ENCODE measurements at regions not wholly inside any gene's neighbourhood (a gene's known extent, or its start where the extent isn't known, plus 50 kb on each side); places are given as distances from the start of the nearest gene placed in this dataset.
A peak's percentile ranks its signal among the peaks of the same experiment; 100 is the strongest.
"Not testable (repeated sequence)": the region's sequence is repeated elsewhere in the genome, so short reads cannot be mapped to it uniquely, and the experiment has no call there.

DNA sequence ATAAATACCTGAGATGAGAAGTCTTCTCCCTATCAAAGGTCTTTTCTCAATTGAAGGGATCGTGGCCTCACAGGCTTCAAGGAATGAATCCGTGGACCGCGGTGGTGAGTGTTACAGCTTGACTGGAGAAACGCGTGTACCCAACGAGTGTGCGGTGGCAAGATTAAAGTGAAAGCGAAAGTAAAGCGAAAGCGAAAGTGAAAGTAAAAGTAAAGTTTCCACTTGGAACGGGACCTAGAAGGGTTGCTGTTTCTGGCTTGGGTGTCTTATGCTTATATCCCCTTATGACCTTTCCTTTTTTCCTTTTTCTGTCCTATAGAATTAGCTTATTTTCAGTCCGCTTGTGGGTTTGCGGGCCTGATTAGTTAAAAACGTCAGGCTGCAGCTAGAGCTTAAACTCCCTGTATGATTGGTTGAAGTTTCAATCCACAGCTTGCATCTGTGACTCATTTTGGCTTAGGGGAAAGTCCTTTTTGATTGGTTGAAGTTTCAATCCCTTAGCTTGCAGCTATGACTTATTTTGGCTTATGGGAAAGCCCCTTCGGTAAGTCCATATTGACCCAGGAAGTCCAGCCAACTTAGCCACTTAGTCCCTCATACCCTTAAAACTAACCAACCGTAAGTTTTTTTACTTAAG, 924.3 kb upstream of the CDH10 start:
- peak; percentile 42 for DNase-seq

DNA sequence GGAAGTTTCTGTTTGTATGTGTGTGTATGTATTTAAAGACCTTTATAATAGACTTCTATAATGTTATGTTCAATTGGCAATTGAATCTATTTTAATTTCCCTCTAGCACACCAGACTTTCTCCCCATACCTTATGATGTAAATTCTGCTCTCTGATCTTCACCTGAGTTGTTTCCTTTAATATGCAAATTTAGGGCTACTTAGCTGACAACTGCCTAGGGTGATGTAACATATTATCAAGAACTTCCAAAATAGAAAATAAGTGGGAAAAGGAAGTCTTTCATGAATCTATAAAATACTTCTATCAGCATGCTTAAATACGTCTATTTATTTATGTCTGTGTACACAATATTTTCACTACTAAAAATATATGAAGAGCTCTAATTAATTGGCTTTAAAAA, 923.5 kb upstream of the CDH10 start:
- DNase-seq = no peak

- DNase-seq = no peak
Observed at GRCh38 chr5:25567881-25568280, 923.1 kb upstream of the CDH10 start.

GRCh38 chr5:25562656-25563055, 917.9 kb upstream of the CDH10 start:
- DNase-seq = no peak

DNA sequence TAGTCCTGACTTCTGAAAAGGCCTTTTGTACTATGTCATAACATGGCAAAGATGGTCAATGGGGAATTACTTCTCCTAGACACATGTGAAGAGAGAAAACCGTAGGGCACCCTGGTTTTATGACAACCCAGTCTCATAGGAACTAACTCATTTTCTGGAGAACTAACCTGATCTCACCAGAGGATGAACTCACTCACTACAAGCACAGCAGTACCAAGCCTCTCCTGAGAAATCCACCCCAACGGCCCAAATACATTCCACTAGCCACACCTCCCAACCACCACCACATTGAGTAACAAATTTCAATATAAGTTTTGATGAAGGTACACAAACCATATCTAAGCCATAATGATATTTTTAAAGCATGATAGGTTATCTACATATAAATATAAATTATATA, 909.3 kb upstream of the CDH10 start:
- peak; percentile 2 for DNase-seq

- DNase-seq = peak; percentile 41
Observed at GRCh38 chr5:25552871-25553481, 908.2 kb upstream of the CDH10 start.

DNA sequence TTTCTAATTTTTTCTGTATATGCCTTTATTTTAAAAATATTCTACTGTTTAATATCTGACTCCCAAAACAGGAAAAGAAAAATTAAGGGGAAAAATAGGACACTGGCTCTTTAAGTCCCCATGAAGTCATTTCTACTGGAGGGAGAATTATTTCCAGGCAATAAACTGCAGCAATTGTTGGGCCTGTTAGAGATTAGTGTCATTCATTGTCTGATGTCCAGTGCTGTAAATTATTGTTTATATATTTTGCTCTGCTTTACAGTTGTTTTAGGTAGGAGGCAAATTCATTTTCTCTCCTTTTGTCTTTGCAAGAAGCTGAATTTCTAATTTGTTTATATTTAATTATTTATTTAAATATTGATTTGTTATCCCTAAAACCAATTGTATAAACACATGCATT, 906.0 kb upstream of the CDH10 start:
- DNase-seq = peak; percentile 32

DNA sequence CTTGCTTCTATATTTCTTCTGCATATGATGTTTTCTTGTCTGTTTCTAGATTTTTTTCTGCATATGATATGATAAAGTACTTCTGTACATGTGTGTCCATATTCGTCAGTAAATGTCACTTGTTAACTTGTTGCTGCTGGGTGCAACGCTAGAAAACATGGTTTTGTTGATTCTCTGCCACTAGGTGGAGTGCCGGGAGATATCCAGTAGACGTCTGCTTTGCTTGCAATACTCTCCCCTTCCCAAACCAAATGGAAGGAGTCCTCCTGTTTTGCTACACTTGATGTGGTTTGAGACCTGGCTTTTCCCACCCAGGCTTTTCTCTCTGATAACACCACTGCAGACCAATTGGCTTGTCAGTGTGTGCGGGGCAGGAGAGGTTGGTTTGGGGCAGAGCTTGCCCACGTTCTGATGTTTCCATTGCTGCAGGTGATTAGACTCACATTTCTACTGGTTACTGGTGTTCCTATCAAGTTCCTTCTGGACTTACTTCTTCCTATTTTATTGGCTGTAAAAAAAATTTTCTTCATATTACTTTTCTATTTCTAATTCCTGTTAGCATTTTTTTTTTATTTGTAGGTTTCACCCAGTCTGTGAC, 900.0 kb upstream of the CDH10 start:
- DNase-seq = peak; percentile 69

DNA sequence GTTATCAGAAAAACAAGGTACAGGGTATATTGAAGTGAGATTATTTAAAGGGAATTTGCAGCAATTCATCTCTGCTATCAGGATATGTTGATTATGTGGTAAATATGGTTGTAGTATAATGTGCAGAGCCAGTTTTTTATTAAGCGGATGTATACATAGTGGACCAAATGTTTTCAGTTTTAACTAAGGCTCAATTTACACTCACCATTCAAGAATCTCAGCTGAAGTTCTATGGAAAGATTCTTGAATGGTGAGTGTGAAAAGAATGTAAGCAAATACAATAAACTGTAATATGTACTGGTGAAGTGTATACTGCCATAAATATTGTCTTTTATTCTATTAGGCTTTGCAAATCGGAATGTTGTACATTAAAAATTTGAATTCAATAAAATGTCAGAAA, 895.9 kb upstream of the CDH10 start:
- no peak for DNase-seq

GRCh38 chr5:25539536-25539935, 894.8 kb upstream of the CDH10 start:
- DNase-seq = peak; percentile 9

DNA sequence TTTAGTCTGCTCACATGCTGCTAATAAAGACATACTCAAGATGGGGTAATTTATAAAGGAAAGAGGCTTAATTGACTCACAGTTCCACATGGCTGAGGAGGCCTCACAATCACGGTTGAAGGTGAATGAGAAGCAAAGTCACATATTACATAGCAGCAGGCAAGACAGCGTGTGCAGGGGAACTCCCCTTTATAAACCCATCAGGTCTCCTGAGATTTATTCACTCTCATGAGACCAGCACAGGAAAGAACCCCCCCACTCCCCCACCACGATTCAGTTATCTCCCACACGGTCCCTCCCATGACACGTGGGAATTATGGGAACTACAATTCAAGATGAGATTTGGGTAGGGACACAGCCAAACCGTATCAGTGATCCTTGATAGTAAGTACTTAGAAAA, 891.7 kb upstream of the CDH10 start:
- DNase-seq = peak; percentile 4

GRCh38 chr5:25516141-25516540, 871.4 kb upstream of the CDH10 start:
- peak; percentile 77 for DNase-seq

GRCh38 chr5:25515525-25515924, 870.7 kb upstream of the CDH10 start:
- peak; percentile 63 for DNase-seq

DNA sequence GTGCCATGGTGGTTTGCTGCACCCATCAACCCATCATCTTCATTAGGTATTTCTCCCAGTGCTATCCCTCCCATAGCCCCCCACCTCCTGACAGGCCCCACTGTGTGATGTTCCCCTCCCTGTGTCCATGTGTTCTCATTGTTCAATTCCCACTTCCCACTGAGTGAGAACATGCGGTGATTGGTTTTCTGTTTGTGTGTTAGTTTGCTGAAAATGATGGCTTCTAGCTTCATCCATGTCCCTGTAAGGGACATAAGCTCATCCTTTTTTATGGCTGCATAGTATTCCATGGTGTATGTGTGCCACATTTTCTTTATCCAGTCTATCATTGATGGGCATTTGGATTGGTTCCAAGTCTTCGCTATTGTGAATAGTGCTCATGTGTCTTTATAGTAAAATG, 865.9 kb upstream of the CDH10 start:
- not testable (repeated sequence) for DNase-seq

GRCh38 chr5:25508011-25508410, 863.2 kb upstream of the CDH10 start:
- not testable (repeated sequence) for DNase-seq

DNA sequence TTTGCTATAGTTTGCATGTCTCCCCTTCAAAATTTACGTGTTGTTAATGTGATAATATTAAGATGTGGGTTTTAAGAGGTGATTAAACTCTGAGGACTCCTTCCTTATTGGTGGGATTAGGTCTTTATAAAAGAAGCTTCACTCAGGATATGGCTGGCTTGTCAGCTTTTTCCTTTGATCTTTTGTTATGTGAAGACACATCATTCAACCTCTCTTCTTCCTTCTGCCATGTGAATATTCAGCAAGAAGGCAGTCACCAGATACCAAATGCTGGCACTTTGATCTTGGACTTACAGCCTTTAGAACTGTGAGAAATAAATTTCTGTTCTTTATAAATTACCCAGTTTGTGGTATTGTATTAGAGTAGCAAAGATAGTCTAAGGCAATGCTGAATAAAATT, 855.9 kb upstream of the CDH10 start:
- DNase-seq = no peak

- no peak for DNase-seq
Observed at GRCh38 chr5:25489834-25490538, 845.2 kb upstream of the CDH10 start.

- DNase-seq = no peak
Observed at GRCh38 chr5:25488119-25488518, 843.3 kb upstream of the CDH10 start.

GRCh38 chr5:25484391-25484790, 839.6 kb upstream of the CDH10 start:
- DNase-seq = no peak

DNA sequence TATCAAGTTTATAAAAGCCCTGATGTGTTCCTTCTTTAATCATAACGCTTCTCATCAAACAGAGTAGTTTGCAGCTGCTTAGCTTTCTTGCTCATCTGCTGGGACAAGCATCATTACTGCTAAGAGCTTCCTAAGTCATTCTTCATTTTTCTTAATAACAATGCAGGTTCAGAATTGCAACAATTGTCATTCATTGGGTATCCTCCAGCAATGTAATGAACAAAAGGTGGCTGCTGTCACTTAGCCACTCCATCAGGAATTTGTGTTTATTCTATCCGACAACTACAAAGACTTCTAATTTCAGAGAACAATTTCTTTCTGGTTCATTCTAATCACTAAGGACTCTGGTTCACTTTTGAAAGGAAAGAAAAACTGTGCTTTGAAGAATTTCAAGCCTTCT, 836.7 kb upstream of the CDH10 start:
- no peak for DNase-seq

DNA sequence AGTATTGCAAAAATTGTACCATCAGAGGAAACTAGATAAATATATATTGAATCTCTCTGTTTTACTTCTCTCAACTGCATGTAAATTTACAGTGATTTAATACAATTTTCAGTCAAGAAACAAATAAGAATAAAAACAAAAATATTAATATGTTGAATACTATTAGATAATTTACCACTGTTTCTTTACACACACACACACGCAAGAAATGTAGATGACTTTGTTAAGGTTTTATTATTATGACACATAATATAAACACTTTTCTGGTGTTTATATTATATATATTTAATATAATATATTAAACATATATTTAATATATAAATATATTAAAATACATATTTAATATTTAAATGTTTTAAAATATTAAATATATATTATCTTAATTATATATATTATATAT, 814.3 kb upstream of the CDH10 start:
- no peak for DNase-seq

- no peak for DNase-seq
Observed at GRCh38 chr5:25458628-25459027, 813.9 kb upstream of the CDH10 start.

- DNase-seq = no peak
Observed at GRCh38 chr5:25453500-25453899, 808.7 kb upstream of the CDH10 start.

DNA sequence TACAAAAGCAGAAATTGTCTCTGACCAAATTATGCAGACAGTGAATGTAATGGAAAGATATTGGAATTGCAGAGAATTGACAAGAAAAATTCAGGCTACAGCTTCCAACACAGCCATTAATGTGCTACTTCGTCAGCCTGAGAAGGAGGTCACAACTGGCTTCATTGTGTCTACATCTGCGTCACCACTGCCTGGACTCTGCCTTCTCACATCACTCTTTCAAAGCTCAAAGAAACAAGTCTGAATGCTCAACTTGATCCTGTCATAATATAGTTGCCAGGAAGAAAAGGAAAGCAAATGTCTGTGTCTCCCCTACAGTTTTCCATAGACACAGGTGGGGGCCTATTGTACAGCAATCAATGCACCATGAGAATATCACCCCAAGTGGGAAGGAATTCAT, 806.5 kb upstream of the CDH10 start:
- DNase-seq = no peak

All from NCI-H69 (cell line).